GM12873 (cell line): ENCODE measurements at regions not wholly inside any gene's neighbourhood (a gene's known extent, or its start where the extent isn't known, plus 50 kb on each side); places are given as distances from the start of the nearest gene placed in this dataset.

Source experiments
- TF ChIP-seq, protein P1 (sequence below): IDR thresholded peaks from 2 replicates; pipeline ENCODE4 v1.5.1; 2012; ENCODE audit warnings: low read depth, mild to moderate bottlenecking, moderate library complexity, low read length, control low read depth; ENCODE audit not compliant: insufficient read depth; ENCODE audit errors: missing control alignments

DNA sequence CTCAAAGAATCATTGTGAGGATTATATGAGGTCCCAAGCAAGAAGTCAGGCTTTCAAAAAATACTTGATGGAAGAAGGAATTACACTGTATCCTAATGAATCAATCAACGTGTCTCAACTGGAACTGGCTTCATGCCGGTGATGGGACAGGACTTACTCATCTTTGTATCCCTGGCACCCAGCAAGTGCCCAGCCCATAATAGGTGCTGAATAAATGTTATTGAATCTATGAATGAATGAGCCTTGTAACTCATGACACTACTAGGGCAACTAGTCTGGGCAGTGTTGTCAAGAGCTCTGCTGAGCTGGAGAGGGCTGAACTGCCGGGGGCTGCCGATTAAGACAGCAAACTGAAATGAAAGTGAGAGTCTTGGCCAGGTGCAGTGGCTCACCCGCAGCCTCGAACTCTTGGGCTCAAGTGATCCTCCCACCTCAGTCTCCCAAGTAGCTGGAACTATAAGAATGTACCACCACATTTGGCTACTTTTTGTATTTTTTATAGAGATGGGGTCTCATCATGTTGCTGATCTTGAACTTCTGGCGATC lies 87.2 kb upstream of the KIF5B start:
- TF ChIP-seq, protein P1, sequence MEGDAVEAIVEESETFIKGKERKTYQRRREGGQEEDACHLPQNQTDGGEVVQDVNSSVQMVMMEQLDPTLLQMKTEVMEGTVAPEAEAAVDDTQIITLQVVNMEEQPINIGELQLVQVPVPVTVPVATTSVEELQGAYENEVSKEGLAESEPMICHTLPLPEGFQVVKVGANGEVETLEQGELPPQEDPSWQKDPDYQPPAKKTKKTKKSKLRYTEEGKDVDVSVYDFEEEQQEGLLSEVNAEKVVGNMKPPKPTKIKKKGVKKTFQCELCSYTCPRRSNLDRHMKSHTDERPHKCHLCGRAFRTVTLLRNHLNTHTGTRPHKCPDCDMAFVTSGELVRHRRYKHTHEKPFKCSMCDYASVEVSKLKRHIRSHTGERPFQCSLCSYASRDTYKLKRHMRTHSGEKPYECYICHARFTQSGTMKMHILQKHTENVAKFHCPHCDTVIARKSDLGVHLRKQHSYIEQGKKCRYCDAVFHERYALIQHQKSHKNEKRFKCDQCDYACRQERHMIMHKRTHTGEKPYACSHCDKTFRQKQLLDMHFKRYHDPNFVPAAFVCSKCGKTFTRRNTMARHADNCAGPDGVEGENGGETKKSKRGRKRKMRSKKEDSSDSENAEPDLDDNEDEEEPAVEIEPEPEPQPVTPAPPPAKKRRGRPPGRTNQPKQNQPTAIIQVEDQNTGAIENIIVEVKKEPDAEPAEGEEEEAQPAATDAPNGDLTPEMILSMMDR: no peak

DNA sequence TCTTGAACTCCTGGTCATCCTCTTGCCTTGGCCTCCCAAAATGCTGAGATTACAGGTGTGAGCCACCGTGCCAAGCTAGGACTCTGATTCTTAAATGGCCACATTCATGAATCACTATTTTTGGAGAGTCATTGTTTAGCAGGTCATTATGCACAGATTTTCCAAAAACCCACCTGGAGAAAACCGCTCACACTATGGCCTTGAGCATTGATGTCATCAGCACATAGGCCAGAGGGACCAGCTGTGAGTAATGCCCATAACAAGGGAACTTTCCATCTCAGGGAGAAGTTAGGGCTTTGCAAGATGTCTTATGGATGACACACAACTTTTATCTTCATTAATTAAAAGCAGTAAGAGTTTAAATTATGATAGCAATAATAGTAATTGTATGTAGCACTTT lies 86.4 kb upstream of the KIF5B start:
- TF ChIP-seq, protein P1: no peak

DNA sequence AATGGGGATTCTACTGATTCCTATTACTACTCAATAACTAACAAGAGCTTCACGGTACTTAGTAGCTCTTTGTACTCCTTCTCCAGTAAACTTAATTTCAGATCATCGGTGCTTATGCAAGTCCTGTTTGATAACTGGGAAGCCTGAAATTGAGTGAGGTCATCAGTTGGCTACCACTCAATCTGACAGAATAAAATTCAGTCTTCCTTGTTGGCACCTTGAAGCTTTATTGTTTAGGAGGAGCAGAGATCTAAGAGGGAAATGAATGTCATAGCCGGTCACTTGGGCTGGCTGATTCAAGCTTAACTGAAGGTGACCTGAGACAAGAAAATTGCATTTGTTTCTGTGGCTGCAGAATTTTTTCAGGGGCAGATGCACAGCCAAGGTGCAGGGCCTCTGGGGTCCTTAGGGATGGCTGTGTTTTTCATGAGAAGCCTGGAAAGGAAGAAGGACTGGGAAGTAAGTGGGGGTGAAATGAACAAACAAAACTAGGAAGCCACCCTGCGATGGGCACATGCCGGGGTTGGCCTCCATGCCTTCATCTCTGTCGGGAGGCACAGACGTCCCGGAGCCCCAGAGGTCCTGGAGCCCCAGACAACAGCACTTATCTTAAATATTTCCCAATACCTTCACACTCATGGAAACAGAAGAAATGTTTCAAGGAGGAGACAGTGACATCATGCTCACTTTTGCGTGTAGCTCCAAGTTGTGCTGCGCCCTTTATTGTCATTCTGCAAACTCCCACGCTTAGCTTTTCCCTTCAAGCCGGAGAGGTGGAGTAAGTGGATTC lies 85.0 kb upstream of the KIF5B start:
- TF ChIP-seq, protein P1: no peak

DNA sequence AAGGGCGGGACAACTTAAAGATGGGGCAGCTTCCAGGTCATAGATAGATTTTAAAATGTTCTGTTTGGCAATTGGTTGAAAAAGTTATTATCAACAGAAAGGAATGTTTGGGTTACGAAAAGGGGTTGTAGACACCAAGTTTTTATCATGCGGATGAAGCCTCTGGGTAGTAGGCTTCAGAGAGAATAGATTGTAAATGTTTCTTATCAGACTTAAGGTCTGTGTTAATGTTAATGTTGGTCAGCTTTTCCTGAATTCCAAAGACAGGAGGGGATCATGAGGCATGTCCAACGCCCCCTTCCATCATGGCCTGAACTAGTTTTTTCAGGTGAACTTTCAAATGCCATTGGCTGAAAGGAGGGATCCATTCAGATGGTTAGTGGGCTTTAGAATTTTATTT lies 84.2 kb upstream of the KIF5B start:
- TF ChIP-seq, protein P1: no peak

DNA sequence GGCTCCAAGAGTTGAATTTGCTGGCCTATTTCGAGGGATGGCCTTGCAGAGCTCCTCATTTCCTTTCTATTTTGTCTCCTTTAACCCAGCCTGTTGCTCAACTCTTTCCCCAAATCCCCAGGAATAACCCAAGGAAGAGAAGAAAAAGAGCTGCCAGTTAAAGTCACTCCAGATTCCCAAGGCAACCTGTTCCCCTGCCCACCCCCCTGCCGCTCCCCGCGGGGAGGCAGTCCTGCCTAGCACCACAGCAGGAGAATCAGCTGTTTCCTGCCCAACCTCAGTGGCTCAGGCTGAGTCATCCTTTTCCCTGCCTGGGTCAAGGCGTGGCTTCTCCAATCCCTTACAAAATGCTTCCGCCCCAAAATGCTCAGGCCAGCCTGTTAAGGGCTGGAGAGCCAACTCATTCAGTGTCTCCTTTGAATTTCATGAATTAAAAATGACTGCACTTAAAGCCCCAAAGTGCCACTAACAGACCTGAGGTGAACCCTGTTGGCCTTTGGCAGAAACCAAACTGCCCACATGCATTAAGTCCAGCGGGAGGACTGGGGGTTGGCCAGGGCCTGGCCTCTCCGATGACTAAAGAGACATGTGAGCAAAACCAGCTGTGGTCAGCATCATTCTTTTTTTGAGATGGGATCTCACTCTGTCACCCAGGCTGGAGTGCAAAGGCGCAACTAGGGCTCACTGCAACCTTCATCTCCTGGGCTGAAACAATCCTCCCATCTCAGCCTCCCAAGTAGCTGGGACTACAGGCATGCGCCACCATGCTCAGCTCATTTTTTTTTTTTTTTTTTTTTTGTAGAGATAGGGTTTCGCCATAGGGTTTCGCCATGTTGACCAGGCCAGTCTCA lies 83.2 kb upstream of the KIF5B start:
- TF ChIP-seq, protein P1: no peak

DNA sequence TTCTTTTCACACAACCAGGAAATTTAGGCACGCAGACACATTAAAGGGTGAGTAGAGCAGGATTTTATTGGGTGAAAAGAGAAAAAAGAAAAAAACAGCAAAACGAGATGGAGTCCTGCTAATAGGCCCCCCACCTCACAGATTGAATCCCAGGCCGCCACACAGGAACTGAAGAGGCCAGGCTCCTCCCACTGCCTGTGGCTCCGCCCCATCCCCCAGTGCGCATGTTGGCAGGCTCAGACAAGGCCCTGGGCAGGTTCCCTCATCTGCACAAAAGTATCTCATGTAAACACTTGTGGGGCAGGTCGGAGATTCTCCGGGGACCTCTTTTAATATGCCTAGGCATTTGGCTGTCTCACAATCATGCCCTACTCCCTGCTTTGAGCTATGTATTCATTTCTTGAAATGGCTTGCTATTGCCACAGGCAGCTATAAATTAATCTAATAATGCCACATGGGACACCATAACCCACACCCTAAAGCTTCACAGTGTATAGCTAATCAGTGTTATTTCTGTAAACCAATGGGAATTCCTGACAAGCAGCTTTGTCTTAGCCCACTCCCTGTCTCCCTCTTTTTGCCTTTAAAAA lies 76.2 kb upstream of the KIF5B start:
- TF ChIP-seq, protein P1: no peak

DNA sequence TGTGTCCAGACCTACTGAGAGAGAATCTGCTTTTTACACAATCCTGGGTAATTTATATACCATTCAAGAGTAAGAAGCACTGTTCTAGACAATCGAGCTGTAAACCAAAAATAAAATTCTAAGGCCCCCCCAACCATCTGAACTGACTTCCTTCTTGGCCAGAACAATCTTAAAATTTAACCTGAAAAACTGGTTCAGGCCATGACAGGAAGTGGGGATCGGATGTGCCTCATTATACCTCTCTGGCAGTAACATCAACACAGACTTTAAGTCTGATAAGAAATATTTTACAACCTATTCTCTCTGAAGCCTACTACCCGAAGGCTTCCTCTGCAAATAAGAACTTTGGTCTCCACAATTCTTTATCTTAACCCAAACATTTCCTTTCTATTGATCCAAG lies 75.2 kb upstream of the KIF5B start:
- TF ChIP-seq, protein P1: no peak
